K562 (cell line): ENCODE measurements at regions not wholly inside any gene's neighbourhood (a gene's known extent, or its start where the extent isn't known, plus 50 kb on each side); places are given as distances from the start of the nearest gene placed in this dataset.

Experiments used
- ATAC-seq: fragments of 200-7000 bp; cut with Tn5 transposase; 3 replicates; pipeline ENCODE4 v1.9.1; 2020; ENCODE audit warnings: moderate library complexity
- BruUV-seq: library from RNA; stranded (reverse); fragments of 400-500 nt; replicated peaks from 2 replicates; lab custom pipeline; 2021; lab: Mats Ljungman, UMichigan
- CTCF ChIA-PET: fragments of 300-600 bp; formaldehyde crosslinking; extraction: SDS; loops from one replicate; lab custom pipeline; 2021; ENCODE audit warnings: low intra/inter-chr PET ratio; lab: Yijun Ruan, JAX
- POLR2A ChIA-PET: fragments of 300-600, 350-650 bp; sonication (Branson Sonifier 250); formaldehyde crosslinking; extraction: SDS; loops from one replicate; lab custom pipeline; 2021; ENCODE audit warnings: antibody characterized with exemption, inconsistent platforms; lab: Yijun Ruan, JAX
- DNase-seq, 4 experiments: peaks; one replicate each; pipeline versions ENCODE4 v3.0.0 to v3.0.0-alpha.2; 2011 to 2018; ENCODE audit warnings: low spot score in 3 of 4, mixed read lengths in 3 of 4; ENCODE audit errors: extremely low read depth in 1 of 4
- FAIRE-seq: peaks from 2 replicates; lab custom pipeline; 2011; peaks lifted over from hg19 to GRCh38; lab: Jason Lieb, UNC
- H2AFZ ChIP-seq: 2 replicates; pipeline ENCODE4 v1.6.0; 2011; ENCODE audit warnings: low read depth, low read length, control low read depth, inconsistent platforms
- H3K27ac ChIP-seq: fragments of 200-600 bp; 3 replicates; pipeline ENCODE4 v1.8.0; 2011; ENCODE audit warnings: low read depth, mild to moderate bottlenecking, control low read depth, inconsistent platforms, low read length, moderate library complexity, mixed read lengths; ENCODE audit errors: extremely low read depth
- H3K27me3 ChIP-seq, 2 experiments: fragments of 300-600 bp in 1 of 2; 2 replicates in 1 of 2; 3 replicates in 1 of 2; pipeline versions ENCODE4 v1.6.0 to v1.8.0; 2011; ENCODE audit warnings: inconsistent platforms in 2 of 2, low read length in 2 of 2, mild to moderate bottlenecking in 1 of 2, mixed read lengths in 1 of 2, moderate library complexity in 1 of 2; ENCODE audit not compliant: control insufficient read depth in 2 of 2, insufficient read depth in 2 of 2
- H3K36me3 ChIP-seq: fragments of 300-600 bp; 3 replicates; pipeline ENCODE4 v1.8.0; 2011; ENCODE audit warnings: mild to moderate bottlenecking, low read length, inconsistent platforms; ENCODE audit not compliant: control insufficient read depth, insufficient read depth
- H3K4me1 ChIP-seq, 2 experiments: fragments of 200-600 bp in 1 of 2; replicated peaks in 1 of 2; 2 replicates in 1 of 2; 3 replicates in 1 of 2; pipeline versions ENCODE4 v1.5.1 to v1.8.0; 2011; ENCODE audit warnings: inconsistent platforms in 2 of 2, low read length in 2 of 2, mild to moderate bottlenecking in 1 of 2, mixed read lengths in 1 of 2, moderate library complexity in 1 of 2; ENCODE audit not compliant: control insufficient read depth in 2 of 2, insufficient read depth in 2 of 2
- H3K4me2 ChIP-seq: 2 replicates; pipeline ENCODE4 v1.6.1; 2011; ENCODE audit warnings: low read length, control low read depth, inconsistent platforms, mixed read lengths; ENCODE audit not compliant: insufficient read depth
- H3K4me3 ChIP-seq: fragments of 200-600 bp; sonication (generic), shearing (Covaris generic); 2 replicates; pipeline ENCODE4 v1.5.1; 2016; ENCODE audit warnings: control low read depth, inconsistent platforms
- H3K79me2 ChIP-seq: fragments of 200-600 bp; 3 replicates; pipeline ENCODE4 v1.8.0; 2011; ENCODE audit warnings: low read length, inconsistent platforms; ENCODE audit not compliant: control insufficient read depth, insufficient read depth
- H3K9ac ChIP-seq, 2 experiments: 2 replicates each; pipeline versions ENCODE4 v1.6.0 to v1.6.1; 2011; ENCODE audit warnings: low read depth in 2 of 2, low read length in 2 of 2, control low read depth in 1 of 2, inconsistent platforms in 1 of 2, mild to moderate bottlenecking in 1 of 2, mixed read lengths in 1 of 2; ENCODE audit not compliant: insufficient read depth in 1 of 2
- H3K9me1 ChIP-seq: one replicate; pipeline ENCODE4 v1.6.0; 2011; ENCODE audit warnings: inconsistent platforms, mild to moderate bottlenecking, low read length, moderate library complexity; ENCODE audit not compliant: control insufficient read depth, insufficient read depth
- H3K9me3 ChIP-seq: replicated peaks from 2 replicates; pipeline ENCODE4 v1.5.1; 2011; ENCODE audit warnings: low read depth, low read length, inconsistent platforms; ENCODE audit not compliant: control insufficient read depth, insufficient read depth
- H4K20me1 ChIP-seq: replicated peaks from 2 replicates; pipeline ENCODE4 v1.6.1; 2011; ENCODE audit warnings: low read length, inconsistent platforms, mixed read lengths; ENCODE audit not compliant: control insufficient read depth, insufficient read depth
- ATF1 ChIP-seq, 2 experiments: fragments of 450-650 bp in 1 of 2; IDR thresholded peaks; 2 replicates each; pipeline ENCODE4 v1.6.1; 2016; ENCODE audit warnings: missing compliant biosample characterization in 1 of 2, missing genetic modification characterization in 1 of 2
- CTCF ChIP-seq, 3 experiments: IDR thresholded peaks in 2 of 3; conservative IDR thresholded peaks in 1 of 3; 2 replicates each; pipeline ENCODE4 v1.5.1; 2011 to 2012; ENCODE audit warnings: low read length in 3 of 3, mild to moderate bottlenecking in 3 of 3, control low read depth in 2 of 3, improper control_type of control experiment in 1 of 3, inconsistent platforms in 1 of 3, low read depth in 1 of 3, mixed read lengths in 1 of 3, moderate library complexity in 1 of 3; ENCODE audit not compliant: insufficient read depth in 2 of 3
- ERF ChIP-seq: fragments of 450-650 bp; formaldehyde crosslinking; IDR thresholded peaks from 2 replicates; pipeline ENCODE4 v1.4.0; 2020; ENCODE audit warnings: mild to moderate bottlenecking, mixed read lengths
- GATAD2B ChIP-seq: fragments of 450-650 bp; IDR thresholded peaks from 2 replicates; pipeline ENCODE4 v1.6.1; 2017; ENCODE audit warnings: mild to moderate bottlenecking, borderline replicate concordance
- JUND ChIP-seq, 2 experiments: IDR thresholded peaks; 2 replicates in 1 of 2; 3 replicates in 1 of 2; pipeline ENCODE4 v1.6.1; 2011; ENCODE audit warnings: borderline replicate concordance in 2 of 2, low read depth in 2 of 2, low read length in 2 of 2, improper control_type of control experiment in 1 of 2, missing biosample characterization in 1 of 2, missing genetic modification characterization in 1 of 2, missing genetic modification reagents in 1 of 2
- MBD1 ChIP-seq: fragments of 250-450 bp; sonication (Bioruptor Pico); IDR thresholded peaks from 2 replicates; pipeline ENCODE4 v1.8.0; 2022; ENCODE audit warnings: inconsistent platforms
- NFIX ChIP-seq: fragments of 250-450 bp; sonication (Bioruptor Pico); IDR thresholded peaks from 2 replicates; pipeline ENCODE4 v1.4.0; 2020; ENCODE audit warnings: low read depth, mild to moderate bottlenecking, moderate library complexity
- OTX1 ChIP-seq: fragments of 450-650 bp; formaldehyde crosslinking; IDR thresholded peaks from 2 replicates; pipeline ENCODE4 v1.4.0; 2022; ENCODE audit warnings: mild to moderate bottlenecking
- PHF21A ChIP-seq: fragments of 450-650 bp; IDR thresholded peaks from 2 replicates; pipeline ENCODE4 v1.6.1; 2017; ENCODE audit warnings: low read depth, borderline replicate concordance
- SMAD3 ChIP-seq: fragments of 450-650 bp; formaldehyde crosslinking; conservative IDR thresholded peaks from 2 replicates; pipeline ENCODE4 v1.4.0; 2020; ENCODE audit warnings: mild to moderate bottlenecking
- SREBF1 ChIP-seq: fragments of 150-350 bp; IDR thresholded peaks from 2 replicates; pipeline ENCODE4 v1.6.1; 2014; ENCODE audit warnings: antibody characterized with exemption, low read depth, low read length, borderline replicate concordance
- USF2 ChIP-seq: sonication (generic); formaldehyde crosslinking; IDR thresholded peaks from 2 replicates; pipeline ENCODE4 v1.5.0; 2020; ENCODE audit warnings: missing genetic modification reagents
- ZNF280A ChIP-seq: fragments of 450-650 bp; IDR thresholded peaks from 2 replicates; pipeline ENCODE4 v1.6.1; 2018; ENCODE audit warnings: mild to moderate bottlenecking, low read depth; ENCODE audit not compliant: partially characterized antibody
- ZNF644 ChIP-seq: fragments of 200-800 bp; sonication (Bioruptor generic); IDR thresholded peaks from 2 replicates; pipeline ENCODE4 v1.6.1; 2016; ENCODE audit warnings: low read depth, missing genetic modification characterization, missing compliant biosample characterization
- ZNF778 ChIP-seq: fragments of 450-650 bp; formaldehyde crosslinking; IDR thresholded peaks from 2 replicates; pipeline ENCODE4 v1.4.0; 2020; ENCODE audit warnings: mild to moderate bottlenecking, moderate library complexity
- ZNF830 ChIP-seq: fragments of 250-450 bp; sonication (Bioruptor Pico); IDR thresholded peaks from 2 replicates; pipeline ENCODE4 v1.5.0; 2021; ENCODE audit warnings: mild to moderate bottlenecking
- WGBS: fragments of 100-300 bp; shearing (Covaris generic); methylation state at CpG from one replicate; pipeline ENCODE4 v1.1.6; 2016; ENCODE audit warnings: low coverage, mixed read lengths; ENCODE audit not compliant: insufficient coverage; ENCODE audit errors: missing lambda C conversion rate; 5-methylcytosine and 5-hydroxymethylcytosine counted together
- in situ Hi-C: fragments of 300-500 bp; cut with MboI; formaldehyde crosslinking; loops from 4 replicates; pipeline ENCODE4 v1.15.0; 2018; ENCODE audit warnings: inconsistent platforms, mixed read lengths
- intact Hi-C: fragments of 100-400 bp; cut with micrococcal nuclease; formaldehyde crosslinking; loops from 2 replicates; pipeline ENCODE4 v1.14.2; 2022

GRCh38 chr9:109894921-109895758, 115.1 kb downstream of the PALM2AKAP2 start:
- Histone ChIP-seq H3K9ac (no peak overlapping the region), H4K20me1 (no peaks in the 10 kb centered on the region; the same call in 1 of the 2 replicates), H3K9me3 (no peaks in the 10 kb centered on the region), H3K36me3 (no peaks in the 10 kb centered on the region), H3K27ac (no peak overlapping the region), H3K9me1 (no peaks in the 10 kb centered on the region), H3K27me3 (no peaks in the 10 kb centered on the region), H3K79me2 (no peaks in the 10 kb centered on the region), H3K4me1 (no peaks in the 10 kb centered on the region), H3K4me3 (no peak overlapping the region), H2AFZ (no peak overlapping the region), H3K4me2 (no peak overlapping the region)
- TF ChIP-seq SREBF1: no peak
- TF ChIP-seq GATAD2B: no peak
- TF ChIP-seq ZNF830 (CRISPR knock-in tag): no peak
- no peak for TF ChIP-seq ZNF280A
- no peak for TF ChIP-seq USF2 (CRISPR knock-in tag)
- TF ChIP-seq OTX1 (CRISPR knock-in tag): no peak
- TF ChIP-seq MBD1 (CRISPR knock-in tag): no peak
- TF ChIP-seq ATF1 (CRISPR knock-in tag; IDR thresholded peaks at IDR 0.05): no peak
- no peak for TF ChIP-seq ATF1 (tag; IDR thresholded peaks at IDR 0.05)
- TF ChIP-seq ERF: no peak
- TF ChIP-seq PHF21A: no peak
- no peak for TF ChIP-seq JUND (IDR thresholded peaks at IDR 0.05; ENCODE audit: borderline replicate concordance, low read depth, low read length)
- no peak for TF ChIP-seq JUND (tag; IDR thresholded peaks at IDR 0.05; ENCODE audit: borderline replicate concordance, low read depth, low read length)
- no peak for TF ChIP-seq SMAD3 (CRISPR knock-in tag)
- TF ChIP-seq ZNF644: no peak
- no peak for TF ChIP-seq ZNF778 (CRISPR knock-in tag)
- no peak for TF ChIP-seq NFIX
- no peak for TF ChIP-seq CTCF (IDR thresholded peaks at IDR 0.05 in 2 of 3, conservative IDR thresholded peaks at IDR 0.05 in 1 of 3; ENCODE audit: insufficient read depth in 2 of 3, low read depth in 1 of 3, low read length in 3 of 3)
- ChIA-PET POLR2A (no interaction called here), CTCF (no interaction called here)
- 2% methylated on average over 6 of the region's 6 CpGs for WGBS
- BruUV-seq: no TSS peak
- FAIRE-seq (no peak), DNase-seq (no peak), ATAC-seq (no peak)
- in situ Hi-C loops (no loop called here), intact Hi-C loops (no loop called here)
